ENCODE measurements at regions not wholly inside any gene's neighbourhood (a gene's known extent, or its start where the extent isn't known, plus 50 kb on each side); places are given as distances from the start of the nearest gene placed in this dataset.

DNA sequence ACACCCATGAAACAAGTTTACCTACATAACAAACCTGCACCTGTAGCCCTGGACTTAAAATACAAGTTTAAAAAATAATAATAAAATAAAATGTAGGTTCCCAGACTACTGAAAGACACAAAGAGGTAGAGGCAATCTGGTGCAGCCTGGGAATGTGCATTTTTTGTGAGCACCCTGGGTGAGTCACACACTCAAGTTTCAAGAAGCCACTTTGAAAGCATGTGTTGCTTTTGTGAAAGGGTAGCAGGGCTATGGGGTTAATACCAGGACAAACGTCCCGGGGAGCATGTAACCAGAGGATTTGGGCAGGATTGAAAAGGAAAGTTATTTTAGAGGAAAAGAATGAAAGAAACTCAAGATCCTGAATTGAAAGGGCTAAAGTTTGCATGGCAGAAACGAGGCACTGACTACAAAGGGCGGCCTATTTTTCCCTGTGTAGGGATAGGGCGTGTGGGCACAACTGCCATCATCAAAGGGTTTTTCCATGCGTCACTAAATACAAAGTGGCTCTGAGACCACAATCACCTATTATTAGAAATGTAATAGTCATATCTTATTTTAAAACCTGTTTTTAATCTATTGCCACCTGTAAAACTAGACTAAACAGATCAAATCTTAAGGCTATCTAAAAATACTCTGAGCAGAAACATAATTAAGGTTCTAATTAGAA is 314.9 kb downstream of the COG6 start:
- DNase-seq (ENCODE audit: low read depth) = no peak

DNA sequence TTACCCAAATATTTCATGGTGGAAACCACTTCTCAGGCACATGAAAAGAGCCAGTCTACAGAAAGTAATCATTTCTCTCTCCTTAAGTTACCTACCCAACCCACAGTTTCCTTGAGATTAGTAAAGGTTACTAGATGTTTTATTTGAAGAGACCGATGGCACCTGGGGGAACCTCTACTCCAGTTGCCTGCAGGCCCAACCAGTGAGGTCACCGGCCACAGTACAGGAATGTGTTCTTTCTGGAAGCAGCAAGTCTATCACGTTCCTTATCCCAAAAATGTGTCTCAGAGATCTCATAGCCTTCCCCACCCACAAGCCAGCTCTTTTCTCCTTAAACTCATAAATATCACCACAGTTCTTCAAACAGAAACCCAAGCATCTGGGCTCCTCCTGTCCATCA is 316.1 kb downstream of the COG6 start:
- no peak for DNase-seq (ENCODE audit: low read depth)

DNA sequence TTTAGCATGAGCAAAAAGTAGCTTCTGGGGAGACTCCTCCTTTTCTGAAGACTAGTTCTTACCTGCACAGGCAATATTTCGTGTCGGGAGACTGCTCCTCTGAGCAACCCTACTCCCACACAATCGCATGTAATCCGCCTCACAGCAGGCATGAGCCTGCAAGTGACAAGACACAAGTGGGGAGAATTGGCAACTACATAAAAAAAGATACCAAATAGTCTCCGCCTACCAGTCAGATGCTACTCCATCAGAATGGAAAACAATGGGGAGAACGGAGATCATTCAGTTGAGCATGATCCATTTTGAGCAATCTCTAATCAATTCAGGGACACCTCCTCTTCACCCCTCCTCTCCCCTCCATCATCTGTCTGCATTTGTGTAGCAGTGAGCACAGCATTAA is 321.0 kb downstream of the COG6 start:
- no peak for DNase-seq (ENCODE audit: low read depth)

DNA sequence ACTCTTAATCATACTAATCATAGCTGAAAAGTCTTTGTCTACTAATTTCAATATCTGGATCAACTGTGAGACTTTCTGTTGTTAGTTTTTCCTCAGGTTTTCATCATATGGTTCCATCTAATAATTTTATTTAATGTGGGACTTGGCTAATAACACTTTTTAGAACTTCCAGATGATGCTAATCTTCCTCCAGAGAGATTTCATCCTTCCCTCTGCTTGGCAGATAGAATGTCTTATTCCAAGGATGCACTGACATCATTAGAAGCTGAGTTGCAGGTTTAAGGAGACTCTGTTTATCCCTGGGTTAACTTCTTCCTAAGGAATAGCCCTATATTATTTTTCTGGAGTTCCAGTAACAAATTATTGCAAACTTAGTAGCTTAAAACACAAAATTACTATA is 325.6 kb downstream of the COG6 start:
- DNase-seq (ENCODE audit: low read depth) = no peak

DNA sequence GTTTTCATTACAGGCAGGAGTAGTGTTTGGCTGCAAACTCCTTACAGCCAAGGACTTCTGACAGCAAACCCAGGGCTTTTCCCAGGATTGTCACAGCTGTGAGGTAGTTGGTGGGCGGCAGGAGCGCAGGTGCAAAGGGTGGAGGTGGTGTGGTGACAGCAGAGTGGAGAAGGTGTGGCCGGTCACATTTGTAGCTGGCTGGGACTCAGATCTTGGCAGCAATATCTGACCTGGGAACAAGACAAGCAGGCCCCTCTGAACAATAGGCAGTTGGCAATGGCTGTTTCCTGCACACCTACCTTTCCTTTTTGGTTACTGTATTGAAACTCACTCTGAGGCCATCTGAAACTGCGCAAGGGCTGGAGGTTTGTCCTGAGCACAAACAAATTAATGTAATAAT is 327.3 kb downstream of the COG6 start:
- DNase-seq (ENCODE audit: low read depth) = no peak

DNA sequence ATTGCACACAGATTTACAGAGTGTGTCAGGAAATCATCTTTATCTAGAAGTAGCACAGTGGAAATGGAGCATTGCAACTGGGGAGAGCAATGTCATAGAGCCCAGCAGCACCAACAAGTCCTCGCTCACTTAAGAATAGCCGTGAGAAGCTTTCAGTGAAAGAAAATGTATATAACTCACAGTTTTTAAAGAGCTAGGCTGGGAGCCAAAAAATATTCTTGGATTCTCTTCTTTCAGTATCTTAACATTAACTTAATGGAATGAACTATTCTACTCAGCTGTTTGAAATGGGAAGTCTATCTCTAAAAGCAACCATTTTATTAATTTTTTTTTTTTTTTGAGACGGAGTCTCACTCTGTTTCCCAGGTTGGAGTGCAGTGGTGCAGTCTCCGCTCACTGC is 329.6 kb downstream of the COG6 start:
- DNase-seq (ENCODE audit: low read depth) = no peak

DNA sequence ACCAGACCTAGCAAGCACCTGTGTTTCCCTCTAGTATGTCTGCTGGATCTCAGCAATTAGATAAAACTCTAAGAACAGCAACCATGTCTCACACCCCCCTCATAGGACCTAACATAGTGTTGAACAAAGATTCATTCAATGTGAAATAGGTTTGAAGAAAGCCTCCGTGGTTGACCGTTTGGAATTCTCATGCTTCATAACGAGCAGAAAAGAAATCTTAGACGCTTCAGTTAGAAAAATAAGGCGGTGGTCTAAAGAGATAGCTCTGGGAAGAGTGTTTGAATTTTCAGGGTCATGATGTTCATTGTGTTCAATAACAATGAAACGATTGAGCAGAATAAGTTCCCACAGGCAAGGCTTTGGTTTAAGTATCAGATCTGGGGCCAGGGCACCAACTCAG is 332.9 kb downstream of the COG6 start:
- no peak for DNase-seq (ENCODE audit: low read depth)

DNA sequence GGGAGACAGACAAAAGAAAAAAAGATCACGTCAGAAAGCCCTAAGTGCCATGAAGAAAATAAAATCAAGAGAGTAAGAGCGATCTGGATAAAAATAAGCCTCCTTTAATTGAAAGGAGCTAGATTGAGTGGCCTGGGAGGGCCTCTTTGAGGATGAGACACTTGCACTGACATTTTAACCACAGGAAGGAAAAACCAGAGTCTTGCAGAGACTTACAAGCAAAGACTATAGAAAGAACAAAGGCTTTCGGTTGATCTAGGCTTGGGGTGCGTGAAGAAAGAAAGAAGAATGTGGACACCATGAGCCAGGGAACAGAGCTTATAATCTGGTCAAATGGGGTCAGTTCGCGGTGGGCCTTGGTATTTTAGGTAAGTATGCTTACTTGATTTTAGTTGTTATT is 342.7 kb downstream of the COG6 start:
- DNase-seq (ENCODE audit: low read depth) = no peak

DNA sequence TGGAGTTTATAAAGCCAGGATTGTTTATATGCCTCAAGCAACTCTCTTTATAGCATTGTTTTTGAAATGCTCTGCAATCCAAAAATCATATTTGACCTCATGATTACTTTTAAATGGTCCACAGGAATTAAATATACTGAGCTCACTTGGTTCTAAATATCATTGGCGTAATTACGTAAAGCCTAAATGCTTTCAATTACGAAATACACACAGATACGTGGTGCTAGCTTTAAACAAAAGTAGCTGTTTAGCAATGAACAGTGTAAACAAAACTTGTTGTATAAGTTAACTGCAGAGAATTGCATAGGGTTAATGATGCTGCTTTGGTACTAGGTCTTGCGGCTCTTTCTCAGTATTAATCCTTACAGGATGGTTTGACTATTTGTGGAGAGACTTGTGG is 346.6 kb downstream of the COG6 start:
- DNase-seq (ENCODE audit: low read depth) = no peak

DNA sequence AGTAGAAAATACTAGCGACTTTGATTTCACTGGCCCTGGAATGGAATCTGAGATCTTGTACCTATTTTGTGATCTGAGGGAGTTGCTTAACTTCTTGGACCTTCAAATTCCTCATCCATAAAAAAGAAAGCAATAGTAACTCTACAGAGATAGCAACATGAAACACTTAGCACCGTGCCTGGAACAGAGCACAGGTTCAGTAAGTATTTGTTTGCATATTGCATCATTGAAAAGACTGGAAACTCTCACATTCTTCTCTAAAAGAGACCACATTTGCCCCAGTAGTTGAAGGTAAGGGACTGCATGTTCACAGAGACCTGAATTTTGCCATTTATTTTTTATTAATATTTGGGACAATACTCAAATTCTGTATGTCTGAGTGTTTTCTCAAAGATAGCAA is 358.1 kb downstream of the COG6 start:
- DNase-seq (ENCODE audit: low read depth) = no peak

DNA sequence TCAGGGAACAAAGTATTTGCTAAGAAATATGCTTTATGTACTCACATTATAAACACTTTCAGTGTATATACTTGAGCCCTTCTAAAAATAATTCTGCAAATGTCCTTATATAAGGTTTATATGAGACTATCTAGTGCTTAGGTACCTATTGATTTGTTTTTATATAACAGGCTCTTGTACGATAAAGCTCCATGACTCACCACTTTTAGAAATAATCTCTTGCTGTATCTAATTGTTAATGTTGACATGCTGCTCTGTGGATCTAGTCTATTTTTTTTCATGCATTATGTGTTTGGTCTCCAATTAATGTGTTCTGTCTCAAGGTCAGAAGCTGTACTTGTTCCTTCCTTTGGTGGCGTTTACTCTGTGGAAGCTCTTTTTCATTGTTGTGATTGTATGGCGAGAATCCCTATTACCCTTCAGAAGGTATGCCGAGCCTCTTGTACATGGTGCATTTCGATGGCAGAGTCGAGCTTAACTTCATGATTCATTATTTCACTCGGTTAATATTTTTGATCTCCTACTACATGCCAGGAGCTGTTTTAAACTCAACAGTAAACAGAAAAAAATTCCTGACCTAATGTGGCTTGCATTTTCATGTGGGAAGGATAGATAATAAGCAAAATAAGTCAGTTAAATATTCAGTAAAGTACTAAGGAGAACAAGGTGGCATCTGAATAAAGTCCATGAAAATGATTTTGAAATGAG is 361.6 kb downstream of the COG6 start:
- DNase-seq (ENCODE audit: low read depth) = no peak

DNA sequence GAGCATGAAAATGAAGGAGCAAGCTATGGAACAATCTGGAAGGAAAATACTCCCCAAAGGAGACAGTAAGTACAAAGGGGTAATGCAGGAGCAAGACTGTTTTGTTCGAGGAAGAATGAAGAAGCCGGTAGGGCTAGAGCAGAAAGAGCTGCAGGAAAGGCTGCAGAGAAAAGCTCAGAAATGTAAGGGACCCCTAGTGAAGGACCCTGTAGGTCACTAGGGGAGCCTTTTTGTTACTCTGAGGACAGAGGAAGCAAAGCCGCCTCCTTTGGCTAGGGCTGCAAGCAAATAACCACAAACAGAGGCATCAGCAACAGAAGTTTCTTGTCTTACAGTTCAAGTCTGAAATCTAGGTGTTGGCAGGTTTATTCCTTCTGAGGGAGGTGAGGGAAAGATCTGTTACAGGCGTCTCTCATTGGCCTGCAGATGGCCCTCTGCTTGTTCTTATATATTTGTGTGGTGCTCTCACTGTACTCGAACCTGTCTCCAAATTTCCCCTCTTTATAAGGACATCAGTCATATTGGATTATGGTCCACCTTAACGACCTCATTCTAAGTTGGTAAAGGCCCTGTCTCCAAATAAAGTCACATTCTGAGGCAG is 362.3 kb downstream of the COG6 start:
- DNase-seq (ENCODE audit: low read depth) = no peak

DNA sequence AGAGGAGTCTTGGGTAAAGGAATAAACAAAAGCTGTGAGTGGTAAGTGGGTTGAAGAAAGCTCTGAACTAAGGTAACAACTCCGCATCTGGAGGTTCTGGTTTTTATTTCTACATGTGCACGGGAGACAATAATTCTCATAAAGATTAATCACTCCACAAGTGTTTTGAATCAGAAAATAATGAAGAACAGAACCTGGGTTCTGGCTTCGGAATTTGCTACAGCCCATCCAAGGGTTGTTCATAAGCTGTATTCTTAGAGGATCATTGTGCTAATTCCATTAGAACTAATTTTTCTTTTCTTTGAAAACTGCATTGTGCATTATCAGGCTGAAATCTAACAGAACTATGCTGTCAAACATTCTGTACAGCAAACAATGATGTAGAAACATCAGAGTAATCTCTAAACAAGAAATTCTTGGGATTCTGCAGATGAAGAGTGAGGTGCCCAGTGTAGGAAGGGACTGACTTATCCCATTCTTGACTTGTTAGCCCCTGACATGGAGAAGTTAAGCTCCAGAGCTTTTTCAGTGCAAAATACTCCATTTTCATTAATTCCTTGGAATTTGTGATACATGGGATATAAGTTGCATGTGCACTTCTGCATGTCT is 368.2 kb downstream of the COG6 start:
- no peak for DNase-seq (ENCODE audit: low read depth)

DNA sequence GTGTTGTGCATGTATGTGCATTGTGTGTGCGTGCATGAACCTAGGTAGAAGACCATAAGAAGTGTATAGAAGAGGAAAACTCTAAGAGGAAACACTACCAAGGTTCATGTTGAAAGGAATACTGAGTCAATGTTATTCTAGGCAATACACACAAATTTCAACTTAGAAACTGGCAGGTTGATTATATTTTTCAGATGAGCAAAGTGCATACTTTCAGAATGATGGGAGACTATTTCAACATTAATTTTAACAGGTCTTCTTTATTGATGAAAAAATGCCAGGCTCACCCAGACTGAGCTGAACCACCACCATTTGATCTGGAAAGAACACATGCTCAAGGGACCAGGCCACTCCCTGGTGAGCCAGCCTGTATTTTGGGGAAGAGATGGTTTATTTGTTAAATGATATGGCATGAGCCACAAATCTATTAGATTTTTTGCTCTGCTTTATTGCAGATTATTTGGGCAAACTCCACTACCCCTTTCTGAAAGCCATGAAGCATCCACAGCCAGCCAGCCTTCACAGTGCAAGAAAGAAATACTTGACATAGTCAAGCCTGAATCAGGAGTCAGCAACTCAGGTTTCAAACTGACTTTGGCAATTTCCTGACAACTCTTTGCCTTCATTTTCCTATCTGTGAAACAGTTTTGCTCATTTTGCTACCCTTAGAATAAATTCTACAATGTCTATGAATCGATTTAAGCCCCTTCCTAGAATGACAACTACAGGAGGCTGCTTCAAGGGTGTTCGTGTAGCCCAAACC is 368.9 kb downstream of the COG6 start:
- DNase-seq (ENCODE audit: low read depth) = no peak

DNA sequence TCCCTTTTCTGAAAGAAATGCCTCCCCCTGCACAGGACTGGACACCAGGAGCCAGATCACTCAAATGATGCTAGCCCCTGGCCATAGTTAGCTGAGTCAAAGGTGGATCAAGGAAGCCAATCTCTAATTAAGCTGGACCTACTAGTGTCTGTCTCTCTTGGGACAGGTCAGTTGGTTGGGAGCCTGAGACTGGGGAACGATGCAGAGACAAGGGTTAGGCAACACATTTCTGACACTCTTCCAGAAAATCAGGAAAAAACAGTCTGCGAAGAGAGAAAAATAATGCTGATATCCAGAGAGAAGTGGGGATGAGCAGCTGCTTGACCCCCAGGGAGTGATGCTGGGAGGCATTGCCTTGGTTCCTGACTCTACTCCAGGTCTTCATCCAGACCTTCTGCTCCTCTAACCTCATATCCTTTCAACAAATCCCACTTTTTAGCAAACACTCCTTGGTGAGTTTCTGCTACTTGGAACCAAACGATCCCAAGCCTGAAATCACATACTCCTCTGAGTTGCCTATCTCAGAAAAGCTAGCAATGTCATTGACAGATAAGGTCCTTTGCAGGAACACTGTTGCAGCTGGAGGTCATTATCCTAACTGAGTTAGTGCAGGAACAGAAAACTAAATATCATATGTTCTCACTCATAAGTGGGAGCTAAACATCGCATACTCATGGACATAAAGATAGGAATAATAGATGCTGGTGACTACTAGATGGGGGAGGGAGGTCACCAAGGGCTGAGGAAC is 369.7 kb downstream of the COG6 start:
- DNase-seq (ENCODE audit: low read depth) = no peak

DNA sequence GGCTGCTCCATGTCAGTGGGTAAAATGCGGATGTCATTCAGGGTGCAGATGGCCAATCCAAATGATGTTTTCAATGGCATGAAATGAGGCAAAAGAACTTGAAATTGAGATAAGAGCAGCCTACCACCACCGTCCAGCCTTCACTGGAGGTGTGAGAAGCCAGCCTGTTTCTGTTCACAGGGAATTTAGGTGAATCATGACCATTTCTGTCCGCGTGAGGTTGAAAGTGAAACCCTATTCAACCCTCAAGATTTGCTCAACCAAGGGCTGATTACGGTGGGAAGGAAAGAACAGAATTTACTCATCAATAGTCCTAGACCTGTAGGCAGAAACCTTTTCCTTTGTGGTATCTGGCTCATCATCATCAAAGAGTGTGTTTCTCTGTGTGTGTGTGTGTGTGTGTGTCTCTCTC is 370.7 kb downstream of the COG6 start:
- DNase-seq (ENCODE audit: low read depth) = no peak

DNA sequence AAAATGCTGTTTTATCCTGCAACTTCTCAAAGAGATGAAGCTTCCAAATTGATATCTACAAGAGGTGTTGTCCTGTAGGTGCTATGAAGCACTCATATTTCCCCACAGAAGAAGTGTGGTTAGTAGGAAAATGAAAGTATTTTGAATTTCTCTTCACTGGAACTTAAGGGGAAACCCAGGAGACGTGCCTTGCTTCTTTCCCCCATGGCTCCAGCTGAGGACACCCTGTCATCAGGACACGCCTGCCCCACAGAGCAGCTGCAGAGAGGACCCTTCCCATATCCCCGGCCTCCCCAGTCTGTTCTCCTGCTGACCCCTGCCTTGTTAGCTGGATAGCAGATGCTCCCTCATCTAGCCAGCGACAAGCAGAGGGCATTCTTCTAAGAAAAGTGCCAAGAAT is 371.3 kb downstream of the COG6 start:
- no peak for DNase-seq (ENCODE audit: low read depth)

DNA sequence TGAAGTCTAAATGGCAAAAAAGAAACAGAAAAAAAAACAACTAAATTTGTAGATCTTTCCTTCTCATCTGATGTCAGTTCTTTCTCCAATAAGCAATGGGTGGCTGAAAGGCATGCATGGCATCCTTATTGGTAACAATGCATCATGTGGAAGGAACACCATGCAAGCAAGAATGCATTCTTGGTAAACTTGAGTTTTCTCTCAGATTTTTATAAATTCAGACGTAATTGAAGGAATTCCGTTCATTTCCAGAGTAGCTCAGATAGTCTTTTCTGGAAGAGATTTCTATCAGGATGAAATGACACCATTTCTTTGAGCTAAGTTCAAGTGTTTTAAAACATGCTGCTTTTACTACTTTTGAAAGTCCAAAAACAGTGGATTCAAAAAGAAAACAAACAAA is 373.0 kb downstream of the COG6 start:
- DNase-seq (ENCODE audit: low read depth) = no peak

DNA sequence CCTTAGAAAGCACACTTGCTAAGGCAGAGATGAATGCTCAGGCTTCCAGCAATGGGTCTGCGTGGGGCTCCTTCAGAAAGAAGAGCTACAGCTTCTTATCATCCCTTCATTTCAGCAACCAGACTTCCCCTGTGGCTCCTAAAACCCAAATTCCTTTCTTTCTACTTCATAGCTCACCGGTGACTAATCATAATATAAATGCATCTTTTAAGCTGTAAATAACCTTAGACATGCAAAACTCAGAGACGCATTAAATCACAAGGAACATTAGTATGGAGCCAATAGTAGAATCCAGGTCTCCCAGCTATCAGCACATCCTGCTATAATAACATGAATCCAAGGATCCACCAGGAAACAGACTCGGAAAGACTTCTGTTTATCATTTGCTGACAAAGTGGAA is 375.6 kb downstream of the COG6 start:
- no peak for DNase-seq (ENCODE audit: low read depth)

DNA sequence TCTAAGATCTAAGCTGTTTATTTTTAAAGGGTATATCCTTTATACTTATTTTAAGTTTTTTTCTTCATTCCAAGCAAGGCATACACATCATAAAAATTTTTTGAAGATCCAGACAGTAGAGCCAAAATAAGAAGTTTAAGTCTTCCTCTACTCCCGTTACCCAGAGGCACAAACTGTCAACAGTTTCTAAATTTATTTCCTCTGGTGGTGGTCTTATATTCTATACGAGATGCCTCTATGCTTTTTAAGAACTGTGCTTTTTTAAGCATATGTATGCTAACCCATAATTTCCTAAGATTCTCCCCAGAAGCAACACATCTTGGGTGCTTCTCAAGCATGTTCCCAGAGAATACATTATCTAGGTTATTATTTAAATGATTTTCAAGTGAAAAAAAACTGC is 383.6 kb downstream of the COG6 start:
- DNase-seq (ENCODE audit: low read depth) = no peak

DNA sequence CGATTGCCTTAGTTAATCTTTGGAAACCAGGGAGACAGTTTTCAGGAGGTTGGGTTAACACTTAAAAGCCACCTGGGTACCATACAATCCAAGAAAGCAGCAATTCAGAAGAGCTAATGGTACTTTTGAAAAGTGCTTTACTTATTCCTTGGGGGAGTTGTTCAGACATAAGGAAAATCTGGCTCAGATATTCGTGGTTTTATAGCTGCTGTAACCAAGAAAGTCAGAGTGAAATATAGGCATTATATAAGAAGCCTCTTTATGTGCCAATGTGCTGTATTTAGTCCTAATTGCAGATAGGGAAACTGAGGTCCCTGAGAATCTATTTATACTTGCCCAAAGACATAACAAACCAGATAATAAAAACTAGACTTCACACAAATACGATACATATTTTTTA is 387.5 kb downstream of the COG6 start:
- DNase-seq (ENCODE audit: low read depth) = no peak

DNA sequence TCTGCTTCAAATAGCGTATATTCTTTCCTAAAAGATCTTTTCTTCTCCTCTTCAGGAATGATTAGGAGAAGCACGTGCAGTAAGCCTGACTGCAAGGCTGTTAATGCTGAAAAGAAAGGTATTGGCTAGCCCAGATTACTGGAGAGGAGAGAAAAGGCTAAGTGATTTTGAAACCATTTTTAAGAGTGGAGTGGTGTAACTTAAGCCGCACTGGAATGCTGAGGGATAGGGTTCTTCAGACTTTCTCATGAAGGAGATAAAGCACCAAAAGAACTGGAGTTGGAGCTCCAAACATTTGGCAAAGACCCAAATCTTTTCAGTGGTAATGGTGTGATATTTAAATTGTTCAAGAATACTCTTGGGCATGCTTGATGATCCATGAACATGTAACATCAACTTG is 388.3 kb downstream of the COG6 start:
- DNase-seq (ENCODE audit: low read depth) = no peak
